K562 (cell line): ENCODE measurements at regions not wholly inside any gene's neighbourhood (a gene's known extent, or its start where the extent isn't known, plus 50 kb on each side); places are given as distances from the start of the nearest gene placed in this dataset.

Experiments
- NCOA1 ChIP-seq: fragments of 450-650 bp; IDR thresholded peaks from 2 replicates; pipeline ENCODE4 v1.6.1; 2016; ENCODE audit warnings: low read depth
- PHF21A ChIP-seq: fragments of 450-650 bp; IDR thresholded peaks from 2 replicates; pipeline ENCODE4 v1.6.1; 2017; ENCODE audit warnings: low read depth, borderline replicate concordance
- POLR2G ChIP-seq: fragments of 200-400 bp; formaldehyde crosslinking; IDR thresholded peaks from 2 replicates; pipeline ENCODE4 v1.6.1; 2017; ENCODE audit warnings: low read depth, mild to moderate bottlenecking, antibody characterized with exemption, low read length, moderate library complexity
- SPI1 ChIP-seq: IDR thresholded peaks from 2 replicates; pipeline ENCODE4 v1.6.1; 2011; ENCODE audit warnings: low read depth, low read length, control low read depth, borderline replicate concordance
- TCF7L2 ChIP-seq: fragments of 150-350 bp; IDR thresholded peaks from 2 replicates; pipeline ENCODE4 v1.6.1; 2016; ENCODE audit warnings: low read depth, mild to moderate bottlenecking, low read length, moderate library complexity
- TF ChIP-seq, protein P1 (sequence below): fragments of 250-450 bp; sonication (Bioruptor Pico); IDR thresholded peaks from 2 replicates; pipeline ENCODE4 v1.9.0; 2021; ENCODE audit warnings: mild to moderate bottlenecking, inconsistent platforms
- TF ChIP-seq, protein P2 (sequence below): fragments of 250-450 bp; sonication (Bioruptor Pico); IDR thresholded peaks from 2 replicates; pipeline ENCODE4 v1.4.0; 2020; ENCODE audit warnings: mild to moderate bottlenecking
- TF ChIP-seq, protein P3 (sequence below), 3 experiments: fragments of 200-800 bp in 1 of 3; sonication (Bioruptor generic) in 1 of 3; sonication (generic) in 1 of 3; formaldehyde crosslinking in 1 of 3; IDR thresholded peaks; 2 replicates each; pipeline versions ENCODE4 v1.6.1 to v1.8.0; 2016 to 2022; ENCODE audit warnings: mild to moderate bottlenecking in 2 of 3, missing compliant biosample characterization in 2 of 3, missing genetic modification characterization in 2 of 3, missing genetic modification reagents in 1 of 3
- TF ChIP-seq, protein P4 (sequence below): sonication (generic); formaldehyde crosslinking; IDR thresholded peaks from 2 replicates; pipeline ENCODE4 v1.9.0; 2022; ENCODE audit warnings: mild to moderate bottlenecking, missing genetic modification reagents
- TF ChIP-seq, protein P5 (sequence below), 2 experiments: fragments of 450-650 bp; IDR thresholded peaks; 2 replicates each; pipeline ENCODE4 v1.6.1; 2016; ENCODE audit warnings: mild to moderate bottlenecking in 2 of 2, borderline replicate concordance in 1 of 2, low read depth in 1 of 2, moderate library complexity in 1 of 2

DNA sequence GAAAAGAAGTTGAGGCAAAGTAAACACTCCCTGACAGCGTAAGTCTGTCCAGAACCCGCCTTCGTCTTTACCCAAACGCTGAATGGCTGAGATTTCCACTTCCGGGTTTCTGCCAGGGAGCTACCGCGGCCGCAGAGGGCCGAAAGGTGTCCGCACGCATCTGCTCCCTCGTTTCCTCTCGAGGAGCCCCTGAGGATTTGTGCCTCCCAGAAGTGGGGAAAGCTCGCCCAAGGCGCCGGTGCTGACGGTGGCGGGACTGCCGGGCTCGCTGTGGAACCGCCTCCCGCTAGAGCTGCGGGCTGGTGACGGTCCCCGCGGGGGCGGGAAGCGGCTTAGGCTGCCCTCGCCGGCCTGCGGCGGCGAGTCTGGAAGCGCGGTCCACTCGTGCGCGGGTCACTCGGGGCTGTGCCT is 1760.2 kb upstream of the DEFB115 start (continued):
- TF ChIP-seq, protein P1, sequence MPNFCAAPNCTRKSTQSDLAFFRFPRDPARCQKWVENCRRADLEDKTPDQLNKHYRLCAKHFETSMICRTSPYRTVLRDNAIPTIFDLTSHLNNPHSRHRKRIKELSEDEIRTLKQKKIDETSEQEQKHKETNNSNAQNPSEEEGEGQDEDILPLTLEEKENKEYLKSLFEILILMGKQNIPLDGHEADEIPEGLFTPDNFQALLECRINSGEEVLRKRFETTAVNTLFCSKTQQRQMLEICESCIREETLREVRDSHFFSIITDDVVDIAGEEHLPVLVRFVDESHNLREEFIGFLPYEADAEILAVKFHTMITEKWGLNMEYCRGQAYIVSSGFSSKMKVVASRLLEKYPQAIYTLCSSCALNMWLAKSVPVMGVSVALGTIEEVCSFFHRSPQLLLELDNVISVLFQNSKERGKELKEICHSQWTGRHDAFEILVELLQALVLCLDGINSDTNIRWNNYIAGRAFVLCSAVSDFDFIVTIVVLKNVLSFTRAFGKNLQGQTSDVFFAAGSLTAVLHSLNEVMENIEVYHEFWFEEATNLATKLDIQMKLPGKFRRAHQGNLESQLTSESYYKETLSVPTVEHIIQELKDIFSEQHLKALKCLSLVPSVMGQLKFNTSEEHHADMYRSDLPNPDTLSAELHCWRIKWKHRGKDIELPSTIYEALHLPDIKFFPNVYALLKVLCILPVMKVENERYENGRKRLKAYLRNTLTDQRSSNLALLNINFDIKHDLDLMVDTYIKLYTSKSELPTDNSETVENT, result no peak
- TF ChIP-seq PHF21A (no peak), TCF7L2 (no peak), NCOA1 (no peak), POLR2G (peak; percentile 79), SPI1 (peak; percentile 50)
- TF ChIP-seq, protein P2, sequence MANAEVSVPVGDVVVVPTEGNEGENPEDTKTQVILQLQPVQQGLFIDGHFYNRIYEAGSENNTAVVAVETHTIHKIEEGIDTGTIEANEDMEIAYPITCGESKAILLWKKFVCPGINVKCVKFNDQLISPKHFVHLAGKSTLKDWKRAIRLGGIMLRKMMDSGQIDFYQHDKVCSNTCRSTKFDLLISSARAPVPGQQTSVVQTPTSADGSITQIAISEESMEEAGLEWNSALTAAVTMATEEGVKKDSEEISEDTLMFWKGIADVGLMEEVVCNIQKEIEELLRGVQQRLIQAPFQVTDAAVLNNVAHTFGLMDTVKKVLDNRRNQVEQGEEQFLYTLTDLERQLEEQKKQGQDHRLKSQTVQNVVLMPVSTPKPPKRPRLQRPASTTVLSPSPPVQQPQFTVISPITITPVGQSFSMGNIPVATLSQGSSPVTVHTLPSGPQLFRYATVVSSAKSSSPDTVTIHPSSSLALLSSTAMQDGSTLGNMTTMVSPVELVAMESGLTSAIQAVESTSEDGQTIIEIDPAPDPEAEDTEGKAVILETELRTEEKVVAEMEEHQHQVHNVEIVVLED (CRISPR knock-in tag), result no peak
- TF ChIP-seq, protein P3, sequence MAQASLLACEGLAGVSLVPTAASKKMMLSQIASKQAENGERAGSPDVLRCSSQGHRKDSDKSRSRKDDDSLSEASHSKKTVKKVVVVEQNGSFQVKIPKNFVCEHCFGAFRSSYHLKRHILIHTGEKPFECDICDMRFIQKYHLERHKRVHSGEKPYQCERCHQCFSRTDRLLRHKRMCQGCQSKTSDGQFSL (CRISPR knock-in tag; IDR thresholded peaks at IDR 0.05), result no peak
- TF ChIP-seq, protein P3 (tag; IDR thresholded peaks at IDR 0.05), result no peak
- TF ChIP-seq, protein P4, sequence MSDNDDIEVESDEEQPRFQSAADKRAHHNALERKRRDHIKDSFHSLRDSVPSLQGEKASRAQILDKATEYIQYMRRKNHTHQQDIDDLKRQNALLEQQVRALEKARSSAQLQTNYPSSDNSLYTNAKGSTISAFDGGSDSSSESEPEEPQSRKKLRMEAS, result 0 out of 2 replicates have a peak, but pooled peaks have one; percentile 27
- TF ChIP-seq, protein P5, sequence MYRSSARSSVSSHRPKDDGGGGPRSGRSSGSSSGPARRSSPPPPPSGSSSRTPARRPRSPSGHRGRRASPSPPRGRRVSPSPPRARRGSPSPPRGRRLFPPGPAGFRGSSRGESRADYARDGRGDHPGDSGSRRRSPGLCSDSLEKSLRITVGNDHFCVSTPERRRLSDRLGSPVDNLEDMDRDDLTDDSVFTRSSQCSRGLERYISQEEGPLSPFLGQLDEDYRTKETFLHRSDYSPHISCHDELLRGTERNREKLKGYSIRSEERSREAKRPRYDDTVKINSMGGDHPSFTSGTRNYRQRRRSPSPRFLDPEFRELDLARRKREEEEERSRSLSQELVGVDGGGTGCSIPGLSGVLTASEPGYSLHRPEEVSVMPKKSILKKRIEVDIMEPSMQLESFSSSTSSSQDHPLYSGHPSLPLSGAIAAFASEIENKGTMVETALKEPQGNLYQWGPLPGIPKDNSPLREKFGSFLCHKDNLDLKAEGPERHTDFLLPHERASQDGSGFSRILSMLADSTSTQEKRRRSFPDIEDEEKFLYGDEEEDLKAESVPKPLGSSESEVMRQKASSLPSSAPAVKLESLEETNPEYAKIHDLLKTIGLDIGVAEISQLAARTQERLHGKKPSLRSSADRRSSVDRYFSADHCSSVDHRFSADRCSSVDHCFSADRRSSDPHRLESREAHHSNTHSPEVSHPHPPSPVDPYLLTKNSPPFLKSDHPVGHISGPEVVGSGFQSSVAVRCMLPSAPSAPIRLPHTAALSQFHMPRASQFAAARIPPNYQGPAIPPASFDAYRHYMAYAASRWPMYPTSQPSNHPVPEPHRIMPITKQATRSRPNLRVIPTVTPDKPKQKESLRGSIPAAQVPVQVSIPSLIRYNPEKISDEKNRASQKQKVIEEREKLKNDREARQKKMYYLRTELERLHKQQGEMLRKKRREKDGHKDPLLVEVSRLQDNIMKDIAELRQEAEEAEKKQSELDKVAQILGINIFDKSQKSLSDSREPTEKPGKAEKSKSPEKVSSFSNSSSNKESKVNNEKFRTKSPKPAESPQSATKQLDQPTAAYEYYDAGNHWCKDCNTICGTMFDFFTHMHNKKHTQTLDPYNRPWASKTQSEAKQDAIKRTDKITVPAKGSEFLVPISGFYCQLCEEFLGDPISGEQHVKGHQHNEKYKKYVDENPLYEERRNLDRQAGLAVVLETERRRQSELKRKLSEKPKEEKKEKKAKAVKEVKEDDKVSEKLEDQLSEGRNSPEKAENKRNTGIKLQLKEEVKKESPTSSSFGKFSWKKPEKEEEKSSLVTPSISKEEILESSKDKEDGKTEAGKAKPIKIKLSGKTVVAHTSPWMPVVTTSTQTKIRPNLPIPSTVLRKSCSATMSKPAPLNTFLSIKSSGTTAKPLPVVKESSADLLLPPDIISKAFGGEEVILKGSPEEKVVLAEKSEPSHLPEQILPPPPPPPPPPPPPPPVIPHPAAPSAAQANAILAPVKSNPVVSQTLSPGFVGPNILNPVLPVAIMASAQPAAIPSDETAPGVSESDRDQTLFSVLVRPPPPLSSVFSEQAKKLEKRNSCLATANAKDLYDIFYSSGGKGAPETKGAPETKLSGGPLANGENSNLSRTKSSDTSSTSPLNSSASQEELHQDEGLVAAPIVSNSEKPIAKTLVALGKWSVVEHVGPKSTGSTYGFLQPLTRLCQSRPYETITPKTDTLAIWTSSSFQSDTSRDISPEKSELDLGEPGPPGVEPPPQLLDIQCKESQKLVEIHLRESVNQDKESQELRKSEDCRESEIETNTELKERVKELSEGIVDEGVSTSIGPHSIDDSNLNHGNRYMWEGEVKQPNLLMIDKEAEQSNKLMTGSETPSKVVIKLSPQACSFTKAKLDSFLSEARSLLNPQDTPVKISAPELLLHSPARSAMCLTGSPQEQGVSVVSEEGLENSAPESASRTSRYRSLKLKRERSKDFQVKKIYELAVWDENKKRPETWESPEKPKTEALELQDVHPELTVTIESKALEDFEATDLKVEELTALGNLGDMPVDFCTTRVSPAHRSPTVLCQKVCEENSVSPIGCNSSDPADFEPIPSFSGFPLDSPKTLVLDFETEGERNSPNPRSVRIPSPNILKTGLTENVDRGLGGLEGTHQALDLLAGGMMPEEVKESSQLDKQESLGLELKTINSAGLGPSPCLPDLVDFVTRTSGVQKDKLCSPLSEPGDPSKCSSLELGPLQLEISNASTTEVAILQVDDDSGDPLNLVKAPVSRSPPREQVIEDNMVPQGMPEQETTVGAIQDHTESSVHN (IDR thresholded peaks at IDR 0.05; ENCODE audit: borderline replicate concordance in 1 of 2, low read depth in 1 of 2), result no peak
